ENCODE measurements at regions not wholly inside any gene's neighbourhood (a gene's known extent, or its start where the extent isn't known, plus 50 kb on each side); places are given as distances from the start of the nearest gene placed in this dataset.

- H3K4me3 ChIP-seq (ENCODE audit: low read depth, low read length) = no peak overlapping the region
- H3K36me3 ChIP-seq (replicated peaks) = no peaks in the 10 kb centered on the region
- TF ChIP-seq CTCF (IDR thresholded peaks at IDR 0.05; ENCODE audit: low read depth, low read length, missing control alignments) = no peak
- no peak overlapping the region for H3K27ac ChIP-seq
- in situ Hi-C loops (cut with HindIII; ENCODE audit: low pct_ligation_motif_present, low sequenced_read_pairs) = no loop called here
- H3K27me3 ChIP-seq (replicated peaks) = no peaks in the 10 kb centered on the region
- no peak for DNase-seq
These were observed 107.4 kb upstream of the MAGI3 start for GRCh38 chr1:113282893-113283285.

- in situ Hi-C loops (cut with HindIII; ENCODE audit: low pct_ligation_motif_present, low sequenced_read_pairs) = no loop called here
- DNase-seq = no peak
- no peak for TF ChIP-seq CTCF (IDR thresholded peaks at IDR 0.05; ENCODE audit: low read depth, low read length, missing control alignments)
- H3K4me3 ChIP-seq (ENCODE audit: low read depth, low read length) = no peak overlapping the region
- H3K27ac ChIP-seq = no peak overlapping the region
- no peaks in the 10 kb centered on the region for H3K27me3 ChIP-seq (replicated peaks)
- no peaks in the 10 kb centered on the region for H3K36me3 ChIP-seq (replicated peaks)
These were observed 106.4 kb upstream of the MAGI3 start for GRCh38 chr1:113283914-113284313.

GRCh38 chr1:113286156-113286555, 104.2 kb upstream of the MAGI3 start:
- no peak for DNase-seq
- no peak overlapping the region for H3K27ac ChIP-seq
- in situ Hi-C loops (cut with HindIII; ENCODE audit: low pct_ligation_motif_present, low sequenced_read_pairs) = no loop called here
- no peaks in the 10 kb centered on the region for H3K36me3 ChIP-seq (replicated peaks)
- TF ChIP-seq CTCF (IDR thresholded peaks at IDR 0.05; ENCODE audit: low read depth, low read length, missing control alignments) = no peak
- H3K4me3 ChIP-seq (ENCODE audit: low read depth, low read length) = no peak overlapping the region
- peaks cover 2% of the 10 kb centered on the region for H3K27me3 ChIP-seq (replicated peaks)

GRCh38 chr1:113291777-113292602, 98.3 kb upstream of the MAGI3 start:
- TF ChIP-seq CTCF (IDR thresholded peaks at IDR 0.05; ENCODE audit: low read depth, low read length, missing control alignments) = no peak
- H3K27me3 ChIP-seq (replicated peaks) = peaks cover 2% of the 10 kb centered on the region
- H3K36me3 ChIP-seq (replicated peaks) = no peaks in the 10 kb centered on the region
- H3K4me3 ChIP-seq (ENCODE audit: low read depth, low read length) = no peak overlapping the region
- no peak for DNase-seq
- H3K27ac ChIP-seq = no peak overlapping the region
- in situ Hi-C loops (cut with HindIII; ENCODE audit: low pct_ligation_motif_present, low sequenced_read_pairs) = no loop called here

- no peak for TF ChIP-seq CTCF (IDR thresholded peaks at IDR 0.05; ENCODE audit: low read depth, low read length, missing control alignments)
- no peak for DNase-seq
- in situ Hi-C loops (cut with HindIII; ENCODE audit: low pct_ligation_motif_present, low sequenced_read_pairs) = no loop called here
- Histone ChIP-seq H3K27ac (no peak overlapping the region), H3K27me3 (replicated peaks) (peaks cover 2% of the 10 kb centered on the region), H3K36me3 (replicated peaks) (no peaks in the 10 kb centered on the region), H3K4me3 (ENCODE audit: low read depth, low read length) (no peak overlapping the region)
These were observed 97.6 kb upstream of the MAGI3 start for GRCh38 chr1:113292603-113293255.

All from brain microvascular endothelial cell (primary cell).